ENCODE measurements at regions not wholly inside any gene's neighbourhood (a gene's known extent, or its start where the extent isn't known, plus 50 kb on each side); places are given as distances from the start of the nearest gene placed in this dataset.

- Mint-ChIP-seq H3K4me1 (ENCODE audit: low read depth) (no peaks in the 10 kb centered on the region), H3K27ac (no peak overlapping the region), H3K9me3 (no peaks in the 10 kb centered on the region), H3K36me3 (ENCODE audit: low read depth) (no peaks in the 10 kb centered on the region), H3K4me3 (no peak overlapping the region), H3K27me3 (peaks cover 6% of the 10 kb centered on the region)
- DNase-seq: no peak
Observed at GRCh38 chr2:60603533-60604190, 50.2 kb upstream of the BCL11A start.

- Mint-ChIP-seq H3K36me3 (ENCODE audit: low read depth) (no peaks in the 10 kb centered on the region), H3K27ac (no peak overlapping the region), H3K4me1 (ENCODE audit: low read depth) (no peaks in the 10 kb centered on the region), H3K9me3 (no peaks in the 10 kb centered on the region), H3K4me3 (no peak overlapping the region), H3K27me3 (peaks cover 11% of the 10 kb centered on the region)
- DNase-seq: no peak
Observed at GRCh38 chr2:60604486-60605064, 51.1 kb upstream of the BCL11A start.

- H3K9me3 Mint-ChIP-seq: no peaks in the 10 kb centered on the region
- no peaks in the 10 kb centered on the region for H3K36me3 Mint-ChIP-seq (ENCODE audit: low read depth)
- H3K4me1 Mint-ChIP-seq (ENCODE audit: low read depth): no peaks in the 10 kb centered on the region
- H3K27me3 Mint-ChIP-seq: peaks cover 11% of the 10 kb centered on the region
- no peak overlapping the region for H3K4me3 Mint-ChIP-seq
- no peak overlapping the region for H3K27ac Mint-ChIP-seq
- no peak for DNase-seq
Observed at GRCh38 chr2:60605866-60606265, 52.4 kb upstream of the BCL11A start.

- Mint-ChIP-seq H3K9me3 (no peaks in the 10 kb centered on the region), H3K4me1 (ENCODE audit: low read depth) (no peaks in the 10 kb centered on the region), H3K36me3 (ENCODE audit: low read depth) (no peaks in the 10 kb centered on the region), H3K27ac (no peak overlapping the region), H3K4me3 (no peak overlapping the region), H3K27me3 (peaks cover 20% of the 10 kb centered on the region)
- no peak for DNase-seq
Observed at GRCh38 chr2:60608679-60609078, 55.2 kb upstream of the BCL11A start.

GRCh38 chr2:60612033-60612432 lies 58.6 kb upstream of the BCL11A start:
- no peaks in the 10 kb centered on the region for H3K9me3 Mint-ChIP-seq
- no peaks in the 10 kb centered on the region for H3K36me3 Mint-ChIP-seq (ENCODE audit: low read depth)
- no peaks in the 10 kb centered on the region for H3K4me1 Mint-ChIP-seq (ENCODE audit: low read depth)
- H3K4me3 Mint-ChIP-seq: no peak overlapping the region
- DNase-seq: no peak
- H3K27me3 Mint-ChIP-seq: peaks cover 19% of the 10 kb centered on the region
- H3K27ac Mint-ChIP-seq: no peak overlapping the region

- no peak overlapping the region for H3K4me3 Mint-ChIP-seq
- H3K36me3 Mint-ChIP-seq (ENCODE audit: low read depth): no peaks in the 10 kb centered on the region
- no peak for DNase-seq
- H3K9me3 Mint-ChIP-seq: no peaks in the 10 kb centered on the region
- peaks cover 9% of the 10 kb centered on the region for H3K27me3 Mint-ChIP-seq
- H3K4me1 Mint-ChIP-seq (ENCODE audit: low read depth): no peaks in the 10 kb centered on the region
- no peak overlapping the region for H3K27ac Mint-ChIP-seq
Observed at GRCh38 chr2:60614319-60614718, 60.9 kb upstream of the BCL11A start.

- DNase-seq: no peak
- no peak overlapping the region for H3K27ac Mint-ChIP-seq
Observed at GRCh38 chr2:60621688-60622429, 68.4 kb upstream of the BCL11A start.

GRCh38 chr2:60623040-60623439 lies 69.6 kb upstream of the BCL11A start:
- no peaks in the 10 kb centered on the region for H3K9me3 Mint-ChIP-seq
- no peaks in the 10 kb centered on the region for H3K36me3 Mint-ChIP-seq (ENCODE audit: low read depth)
- H3K27ac Mint-ChIP-seq: no peak overlapping the region
- no peaks in the 10 kb centered on the region for H3K4me1 Mint-ChIP-seq (ENCODE audit: low read depth)
- peaks cover 23% of the 10 kb centered on the region for H3K27me3 Mint-ChIP-seq
- H3K4me3 Mint-ChIP-seq: no peak overlapping the region
- no peak for DNase-seq

More at GRCh38 chr2:60621688-60622429, 68.4 kb upstream of the BCL11A start:
- Mint-ChIP-seq H3K9me3 (no peaks in the 10 kb centered on the region), H3K36me3 (ENCODE audit: low read depth) (no peaks in the 10 kb centered on the region), H3K4me1 (ENCODE audit: low read depth) (no peaks in the 10 kb centered on the region), H3K4me3 (no peak overlapping the region), H3K27me3 (peaks cover 13% of the 10 kb centered on the region)

GRCh38 chr2:60627412-60627811 lies 74.0 kb upstream of the BCL11A start:
- peaks cover 34% of the 10 kb centered on the region for H3K27me3 Mint-ChIP-seq
- no peaks in the 10 kb centered on the region for H3K9me3 Mint-ChIP-seq
- H3K36me3 Mint-ChIP-seq (ENCODE audit: low read depth): no peaks in the 10 kb centered on the region
- DNase-seq: no peak
- H3K27ac Mint-ChIP-seq: no peak overlapping the region
- H3K4me1 Mint-ChIP-seq (ENCODE audit: low read depth): no peaks in the 10 kb centered on the region
- H3K4me3 Mint-ChIP-seq: no peak overlapping the region

GRCh38 chr2:60628026-60628425 lies 74.6 kb upstream of the BCL11A start:
- no peak for DNase-seq
- no peak overlapping the region for H3K27ac Mint-ChIP-seq
- peaks cover 34% of the 10 kb centered on the region for H3K27me3 Mint-ChIP-seq
- no peaks in the 10 kb centered on the region for H3K36me3 Mint-ChIP-seq (ENCODE audit: low read depth)
- H3K4me1 Mint-ChIP-seq (ENCODE audit: low read depth): no peaks in the 10 kb centered on the region
- H3K4me3 Mint-ChIP-seq: no peak overlapping the region
- H3K9me3 Mint-ChIP-seq: no peaks in the 10 kb centered on the region

- Mint-ChIP-seq H3K27me3 (peaks cover 34% of the 10 kb centered on the region), H3K4me3 (no peak overlapping the region), H3K9me3 (no peaks in the 10 kb centered on the region), H3K4me1 (ENCODE audit: low read depth) (no peaks in the 10 kb centered on the region), H3K27ac (no peak overlapping the region), H3K36me3 (ENCODE audit: low read depth) (no peaks in the 10 kb centered on the region)
- DNase-seq: no peak
Observed at GRCh38 chr2:60628615-60629304, 75.3 kb upstream of the BCL11A start.

GRCh38 chr2:60629305-60629662 lies 75.8 kb upstream of the BCL11A start:
- H3K27ac Mint-ChIP-seq: no peak overlapping the region
- H3K4me1 Mint-ChIP-seq (ENCODE audit: low read depth): no peaks in the 10 kb centered on the region
- no peaks in the 10 kb centered on the region for H3K9me3 Mint-ChIP-seq
- no peak for DNase-seq
- H3K4me3 Mint-ChIP-seq: no peak overlapping the region
- H3K27me3 Mint-ChIP-seq: peaks cover 34% of the 10 kb centered on the region
- H3K36me3 Mint-ChIP-seq (ENCODE audit: low read depth): no peaks in the 10 kb centered on the region

- no peaks in the 10 kb centered on the region for H3K9me3 Mint-ChIP-seq
- no peak overlapping the region for H3K27ac Mint-ChIP-seq
- peaks cover 31% of the 10 kb centered on the region for H3K27me3 Mint-ChIP-seq
- H3K4me3 Mint-ChIP-seq: no peak overlapping the region
- no peaks in the 10 kb centered on the region for H3K4me1 Mint-ChIP-seq (ENCODE audit: low read depth)
- no peaks in the 10 kb centered on the region for H3K36me3 Mint-ChIP-seq (ENCODE audit: low read depth)
- no peak for DNase-seq
Observed at GRCh38 chr2:60629801-60630385, 76.4 kb upstream of the BCL11A start.

GRCh38 chr2:60633615-60634014 lies 80.2 kb upstream of the BCL11A start:
- DNase-seq: no peak
- H3K27me3 Mint-ChIP-seq: peaks cover 13% of the 10 kb centered on the region
- no peaks in the 10 kb centered on the region for H3K36me3 Mint-ChIP-seq (ENCODE audit: low read depth)
- H3K4me1 Mint-ChIP-seq (ENCODE audit: low read depth): no peaks in the 10 kb centered on the region
- H3K4me3 Mint-ChIP-seq: no peak overlapping the region
- H3K9me3 Mint-ChIP-seq: no peaks in the 10 kb centered on the region
- H3K27ac Mint-ChIP-seq: no peak overlapping the region

Data from activated T-cell treated with anti-CD3 and anti-CD28 coated beads, Interleukin-2, amount 50 U/mL, for 24 hours (primary cell).